NCI-H510A treated with DMSO at 0.1 percent for 48 hours (cell line): ENCODE measurements at regions not wholly inside any gene's neighbourhood (a gene's known extent, or its start where the extent isn't known, plus 50 kb on each side); places are given as distances from the start of the nearest gene placed in this dataset.

Source experiments
- DNase-seq: peaks from one replicate; lab custom pipeline; 2025; lab: John Stamatoyannopoulos, UW

GRCh38 chr11:39144351-39145130, 2314.9 kb downstream of the LRRC4C start:
- DNase-seq = no peak

DNA sequence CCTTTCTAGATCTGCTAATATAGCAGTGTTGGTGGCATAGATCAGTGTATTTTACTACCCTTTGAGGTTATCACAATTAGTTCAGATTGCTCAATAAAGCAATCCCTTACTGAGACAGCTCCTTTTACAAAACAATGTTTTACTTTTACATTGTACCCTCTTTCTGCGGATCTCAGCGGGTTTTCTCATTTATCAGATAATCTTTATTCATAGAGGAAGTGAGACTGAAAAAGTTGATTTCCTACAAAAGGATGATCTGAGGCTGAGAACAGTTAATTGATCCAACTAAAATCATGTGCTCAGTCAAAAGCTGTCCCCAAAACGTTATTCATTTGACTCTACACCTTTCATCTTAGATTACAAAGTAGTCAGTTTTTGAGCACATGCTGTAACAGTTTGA, 2319.9 kb downstream of the LRRC4C start:
- no peak for DNase-seq

- DNase-seq = no peak
These were observed 2338.6 kb downstream of the LRRC4C start for GRCh38 chr11:39120890-39121289.

DNA sequence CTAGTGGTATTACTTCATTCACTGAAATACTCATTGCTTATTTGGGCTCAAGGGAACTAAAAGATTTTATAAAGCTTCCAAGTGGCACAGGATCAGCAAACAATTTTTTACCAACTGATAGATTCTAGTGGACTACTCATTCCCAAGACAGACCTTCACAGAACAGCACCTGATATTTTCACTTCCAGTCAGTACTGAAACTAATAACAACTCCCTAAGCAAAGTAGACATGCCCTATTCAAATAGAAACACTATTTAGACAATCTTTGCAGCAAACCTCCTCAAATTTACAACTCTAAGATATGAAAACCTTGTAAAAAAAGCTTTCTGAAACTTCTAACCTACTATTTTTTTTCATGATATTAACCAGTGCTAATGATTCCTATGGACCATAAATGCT, 2345.8 kb downstream of the LRRC4C start:
- DNase-seq = no peak

GRCh38 chr11:39102236-39102635, 2357.2 kb downstream of the LRRC4C start:
- no peak for DNase-seq

GRCh38 chr11:39078465-39078864, 2381.0 kb downstream of the LRRC4C start:
- DNase-seq = no peak

DNA sequence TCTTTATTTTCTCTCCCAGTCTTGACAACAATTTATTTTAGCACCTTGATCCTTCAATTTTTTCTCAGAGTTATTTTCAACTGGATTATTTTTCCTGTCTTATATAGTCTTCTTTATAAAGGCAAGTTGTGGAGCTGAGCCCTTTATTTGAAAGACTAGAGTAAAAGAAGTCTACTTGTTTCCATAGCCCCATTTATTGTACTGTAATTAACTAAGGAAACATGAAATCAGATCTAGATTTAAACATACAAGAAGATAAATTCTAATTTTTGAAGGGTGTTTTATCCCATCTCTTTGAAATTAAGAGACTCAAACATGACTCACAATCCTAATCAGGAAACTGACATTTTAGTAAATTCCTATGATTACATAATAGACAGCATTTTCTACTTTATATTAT, 2421.8 kb downstream of the LRRC4C start:
- no peak for DNase-seq

DNA sequence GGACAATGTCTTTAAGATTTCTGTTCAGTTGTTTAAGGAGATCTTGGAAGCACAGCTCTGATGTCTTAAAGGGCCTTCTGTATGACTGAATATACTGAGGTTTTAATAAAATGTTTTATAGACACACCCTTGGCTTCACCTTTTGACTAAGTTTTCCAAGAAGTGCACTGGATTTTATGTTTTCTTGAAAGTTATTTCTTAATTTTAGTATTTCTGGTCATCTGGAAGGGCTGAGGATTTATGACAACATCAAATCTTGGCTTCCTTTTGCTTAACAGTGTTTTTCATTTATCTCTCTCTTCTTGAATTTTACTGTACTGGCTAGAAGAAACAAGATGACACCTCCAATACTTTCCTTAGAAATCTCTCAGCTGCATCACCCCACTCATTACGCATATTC, 2423.4 kb downstream of the LRRC4C start:
- no peak for DNase-seq

GRCh38 chr11:39021539-39021938, 2423.5 kb upstream of the RAG2 start:
- no peak for DNase-seq

GRCh38 chr11:39011797-39012196, 2413.8 kb upstream of the RAG2 start:
- no peak for DNase-seq

- no peak for DNase-seq
These were observed 2392.8 kb upstream of the RAG2 start for GRCh38 chr11:38990841-38991240.

DNA sequence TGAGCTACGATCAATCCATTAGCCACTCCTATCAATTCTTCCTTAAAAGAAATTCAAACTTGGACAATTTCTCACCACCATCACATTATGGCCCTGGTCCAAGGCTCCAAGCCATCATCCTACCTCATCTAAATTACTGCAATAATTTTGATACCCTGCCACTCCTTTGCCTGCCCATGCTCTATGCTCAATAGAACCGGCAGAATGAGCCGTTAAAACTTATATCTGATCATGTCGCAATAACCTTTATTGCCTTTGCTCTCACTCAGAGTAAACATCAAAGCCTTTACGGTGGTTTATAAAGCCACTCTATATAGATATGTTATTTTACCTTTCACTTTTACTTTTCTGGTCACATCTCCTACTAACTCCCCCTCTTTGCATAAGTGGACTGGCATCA, 2392.1 kb upstream of the RAG2 start:
- DNase-seq = peak; percentile 0

DNA sequence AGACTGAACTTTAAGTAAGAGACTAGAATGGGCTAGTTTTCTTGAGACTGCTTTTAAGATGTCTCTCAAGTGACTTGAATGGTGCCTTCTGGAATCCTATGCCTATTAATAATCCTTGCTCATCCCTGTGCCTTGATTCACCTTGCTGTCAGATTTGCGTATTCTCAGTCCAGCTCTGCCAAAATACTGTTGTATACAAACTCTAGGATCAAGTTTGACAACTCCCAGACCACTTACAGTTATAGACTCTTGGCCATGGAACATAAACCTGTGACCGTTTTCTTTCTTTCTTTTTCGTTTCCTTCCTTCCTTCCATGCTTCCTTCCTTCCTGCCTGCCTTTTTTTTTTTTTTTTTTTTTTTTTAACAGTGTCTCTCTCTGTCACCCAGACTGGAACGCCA, 2390.9 kb upstream of the RAG2 start:
- DNase-seq = no peak

DNA sequence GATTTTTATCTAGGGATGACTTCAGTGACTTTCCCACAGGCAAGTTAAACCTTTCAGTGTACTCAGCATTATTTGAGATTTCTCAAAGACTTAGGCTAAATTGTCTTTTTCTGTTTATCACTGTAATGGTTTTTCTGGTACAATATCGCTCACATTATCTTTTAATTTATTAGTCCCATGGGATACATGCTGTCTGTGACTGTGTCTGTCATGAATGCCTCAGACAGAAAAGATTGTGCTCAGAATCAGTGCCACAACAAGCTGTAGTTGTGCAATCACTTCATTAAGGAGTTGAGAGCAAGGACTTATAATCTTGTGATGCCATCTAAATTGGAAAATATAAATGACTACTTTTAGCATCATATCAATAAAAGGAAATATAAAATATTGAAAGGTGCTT, 2374.2 kb upstream of the RAG2 start:
- no peak for DNase-seq

- DNase-seq = no peak
These were observed 2373.1 kb upstream of the RAG2 start for GRCh38 chr11:38971141-38971540.

GRCh38 chr11:38968951-38969350, 2370.9 kb upstream of the RAG2 start:
- DNase-seq = no peak

GRCh38 chr11:38952698-38953097, 2354.7 kb upstream of the RAG2 start:
- DNase-seq = no peak

DNA sequence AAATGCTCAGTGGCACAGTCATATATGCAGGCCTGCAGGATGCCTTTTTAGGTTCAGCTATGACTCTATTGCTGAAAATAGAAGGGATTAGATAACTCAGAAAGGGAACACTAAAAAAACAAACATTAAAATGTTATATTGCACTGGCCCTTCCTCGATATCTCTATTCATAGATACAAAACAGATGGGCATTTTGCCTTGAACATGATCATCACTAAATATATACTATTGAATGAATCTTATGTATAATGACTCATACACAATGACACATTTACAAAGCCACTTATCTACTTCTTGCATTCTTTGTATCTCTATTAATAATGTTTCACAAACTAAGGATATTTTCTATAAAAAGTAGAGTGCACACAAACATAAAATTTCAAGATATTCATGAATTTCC, 2352.8 kb upstream of the RAG2 start:
- DNase-seq = no peak

- DNase-seq = no peak
These were observed 2350.4 kb upstream of the RAG2 start for GRCh38 chr11:38948392-38948791.

- no peak for DNase-seq
These were observed 2339.7 kb upstream of the RAG2 start for GRCh38 chr11:38937709-38938108.

- DNase-seq = no peak
These were observed 2337.9 kb upstream of the RAG2 start for GRCh38 chr11:38935941-38936340.

DNA sequence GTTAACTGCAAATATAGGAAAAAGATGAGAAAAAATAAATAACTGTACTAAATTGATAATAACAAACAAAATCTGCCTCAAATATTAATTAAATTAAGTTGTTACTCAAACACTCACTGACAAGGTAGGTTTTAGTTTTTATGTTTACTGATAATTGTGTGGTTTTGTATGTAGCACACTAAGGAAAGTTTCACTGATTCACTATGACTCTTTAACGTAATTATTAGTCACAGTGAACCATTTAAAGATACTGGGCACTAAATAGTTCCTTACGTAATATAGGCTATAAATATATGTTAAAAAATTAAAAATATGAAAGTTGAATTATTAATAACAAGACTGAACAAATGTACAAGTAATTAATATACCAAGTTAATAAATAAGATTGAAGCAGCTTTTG, 2330.0 kb upstream of the RAG2 start:
- no peak for DNase-seq

- DNase-seq = no peak
These were observed 2326.6 kb upstream of the RAG2 start for GRCh38 chr11:38924644-38925043.

- DNase-seq = no peak
These were observed 2302.2 kb upstream of the RAG2 start for GRCh38 chr11:38900211-38900610.
